IPS-NIHi7 (cell line): ENCODE measurements at regions not wholly inside any gene's neighbourhood (a gene's known extent, or its start where the extent isn't known, plus 50 kb on each side); places are given as distances from the start of the nearest gene placed in this dataset.
A peak's percentile ranks its signal among the peaks of the same experiment; 100 is the strongest.
"Not testable (repeated sequence)": the region's sequence is repeated elsewhere in the genome, so short reads cannot be mapped to it uniquely, and the experiment has no call there.

Experiments used
- DNase-seq: peaks from one replicate; pipeline ENCODE4 v3.0.0; 2012; ENCODE audit warnings: mixed read lengths; ENCODE audit errors: extremely low spot score

DNA sequence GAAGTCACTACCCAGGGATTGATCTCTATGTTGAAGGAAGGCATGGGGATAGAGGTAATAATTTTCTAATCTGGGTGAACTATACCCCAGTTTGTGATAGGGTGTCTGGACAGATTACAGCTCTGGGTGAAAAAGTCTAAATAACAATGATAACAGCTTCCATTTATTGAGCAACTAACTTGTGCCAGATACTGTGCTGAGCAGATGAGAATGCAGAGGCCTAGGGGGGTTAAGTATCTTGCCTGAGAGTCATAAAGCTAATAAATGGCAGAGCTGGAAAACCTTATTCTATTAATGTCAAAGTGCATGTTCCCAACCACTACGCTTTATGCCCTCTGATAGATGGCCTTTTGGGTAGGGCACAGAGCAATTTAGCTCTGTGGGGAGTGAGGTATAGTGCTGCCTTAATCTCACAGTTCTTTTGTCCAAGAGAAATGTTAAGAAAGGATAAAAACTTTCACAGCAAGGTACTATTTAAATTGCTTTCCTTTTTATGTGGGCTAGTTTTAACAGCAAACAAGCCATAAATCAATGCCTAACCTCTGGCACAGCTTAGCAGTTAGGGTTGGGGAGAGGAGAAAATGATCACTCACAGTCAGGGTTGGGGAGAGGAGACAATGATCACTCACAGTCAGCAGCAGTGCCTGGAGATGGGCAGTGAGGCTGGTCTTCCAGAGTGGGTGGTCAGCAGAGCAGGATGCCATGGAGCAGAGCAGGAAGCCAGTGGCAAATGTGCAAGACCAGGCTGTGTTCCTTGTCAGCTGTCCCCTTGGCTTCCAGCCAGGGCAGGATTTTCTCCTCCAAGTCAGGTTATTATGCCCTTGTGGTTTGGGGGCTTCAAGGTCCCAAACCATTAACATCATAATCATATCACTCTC lies 187.0 kb downstream of the CARTPT start:
- DNase-seq: no peak

- DNase-seq: no peak
Measured at GRCh38 chr5:71907001-71907588, 188.0 kb downstream of the CARTPT start.

DNA sequence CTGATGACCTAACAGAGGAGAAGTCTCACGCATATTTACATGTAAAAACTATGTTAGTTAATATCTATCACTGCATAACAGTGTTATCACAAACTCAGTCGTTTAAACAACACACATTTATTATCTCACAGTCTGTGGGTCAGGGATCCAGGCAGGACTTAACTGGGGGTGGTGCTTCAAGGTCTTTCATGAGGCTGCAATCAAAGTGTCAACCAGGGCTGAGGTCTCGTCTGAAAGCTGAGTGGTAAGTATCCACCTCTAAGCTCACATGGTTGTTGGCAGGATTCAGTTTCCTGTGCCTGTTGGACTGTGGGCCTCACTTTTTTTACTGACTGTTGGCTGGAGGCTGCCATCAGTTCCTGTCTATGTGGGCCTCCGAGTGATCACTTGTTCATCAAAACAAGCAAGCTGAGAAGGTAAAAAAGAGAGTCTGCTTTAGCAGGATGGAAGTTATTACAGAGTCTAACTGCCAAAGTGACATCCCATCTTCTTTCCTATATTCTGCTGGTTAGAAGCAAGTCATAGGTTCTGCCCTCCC lies 188.6 kb downstream of the CARTPT start:
- no peak for DNase-seq

GRCh38 chr5:71910741-71911140 lies 191.7 kb downstream of the CARTPT start:
- no peak for DNase-seq

- no peak for DNase-seq
Measured at GRCh38 chr5:71912021-71912420, 192.9 kb downstream of the CARTPT start.

DNA sequence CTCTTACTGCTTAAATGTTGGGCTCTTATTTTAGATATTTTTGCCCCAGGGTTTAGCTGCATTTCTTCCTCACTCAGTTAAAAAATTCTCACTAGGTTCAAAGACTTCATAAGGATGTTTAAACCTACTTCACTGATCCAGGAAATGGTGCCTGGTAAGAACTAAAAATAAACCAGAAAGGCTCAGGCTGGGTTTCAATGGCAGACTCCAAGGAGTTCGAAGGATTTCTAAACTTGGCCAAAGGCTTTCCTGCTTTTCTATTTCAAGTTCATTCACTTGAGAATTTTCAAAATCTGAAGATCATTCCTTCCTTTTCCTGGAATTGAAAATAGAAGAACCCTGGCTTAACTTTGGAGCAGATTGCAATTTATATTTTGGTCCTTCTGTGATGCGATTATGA lies 193.0 kb upstream of the MAP1B start:
- no peak for DNase-seq

DNA sequence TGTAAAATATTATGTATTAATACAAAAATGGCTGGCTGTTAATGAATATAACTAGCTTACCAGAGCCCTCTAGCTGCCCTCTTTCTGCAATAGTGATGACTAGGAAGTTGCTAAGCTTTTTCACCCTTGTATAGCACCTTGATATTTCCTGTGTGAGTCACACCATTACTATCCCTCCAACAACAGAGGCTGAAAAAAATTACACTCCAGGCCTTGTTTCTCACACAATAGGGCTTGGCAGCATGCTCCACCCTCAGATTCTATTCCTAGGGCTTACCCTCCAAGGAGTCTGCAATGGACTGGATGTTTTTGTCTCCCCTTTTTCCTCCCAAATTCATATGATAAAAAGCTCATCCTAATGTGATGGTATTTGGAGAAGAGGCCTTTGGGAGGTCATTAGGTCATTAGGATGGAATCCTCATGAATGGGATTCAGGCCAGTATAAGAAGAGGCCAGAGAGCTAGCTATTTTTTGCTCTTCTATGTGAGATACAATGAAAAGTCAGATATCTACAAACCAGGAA lies 184.6 kb upstream of the MAP1B start:
- DNase-seq: no peak

DNA sequence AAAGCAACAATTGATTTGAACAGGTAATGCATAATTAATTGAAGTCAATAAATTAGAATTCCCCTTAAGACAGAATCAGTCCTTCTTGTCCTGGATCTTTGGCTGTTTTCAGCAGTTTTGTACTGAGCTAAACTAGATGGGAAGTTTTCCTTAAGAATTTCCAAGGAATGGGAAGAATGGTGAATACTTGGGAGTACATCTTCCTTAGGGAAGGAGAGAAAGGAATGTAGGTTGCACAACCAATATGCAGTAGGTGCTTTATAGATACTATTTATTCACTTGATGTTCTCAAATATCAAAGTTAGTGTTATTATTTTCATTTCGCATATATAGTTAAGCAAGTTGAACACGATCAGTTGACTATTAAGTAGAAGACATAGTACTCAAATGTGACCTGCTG lies 183.5 kb upstream of the MAP1B start:
- DNase-seq: no peak

GRCh38 chr5:71924325-71924724 lies 182.9 kb upstream of the MAP1B start:
- no peak for DNase-seq

DNA sequence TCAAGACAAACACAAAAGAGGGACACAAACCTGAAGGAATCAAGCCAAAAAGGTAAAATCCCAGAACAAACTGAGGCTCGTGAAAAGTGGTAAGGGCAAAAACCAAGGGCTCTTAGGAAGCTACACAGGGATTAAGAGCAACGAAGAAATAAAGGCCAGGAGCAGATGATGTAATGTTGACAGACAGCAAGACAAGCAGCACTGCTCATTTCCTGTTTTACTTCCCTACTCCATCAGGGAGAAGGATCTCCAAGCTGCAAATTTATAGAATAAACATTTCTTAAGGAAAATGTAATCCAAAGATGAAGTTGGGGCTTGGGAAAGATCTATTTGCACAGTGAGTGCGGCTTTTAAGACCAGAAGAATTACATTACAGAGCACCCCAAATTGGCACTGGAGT lies 182.3 kb upstream of the MAP1B start:
- DNase-seq: no peak

DNA sequence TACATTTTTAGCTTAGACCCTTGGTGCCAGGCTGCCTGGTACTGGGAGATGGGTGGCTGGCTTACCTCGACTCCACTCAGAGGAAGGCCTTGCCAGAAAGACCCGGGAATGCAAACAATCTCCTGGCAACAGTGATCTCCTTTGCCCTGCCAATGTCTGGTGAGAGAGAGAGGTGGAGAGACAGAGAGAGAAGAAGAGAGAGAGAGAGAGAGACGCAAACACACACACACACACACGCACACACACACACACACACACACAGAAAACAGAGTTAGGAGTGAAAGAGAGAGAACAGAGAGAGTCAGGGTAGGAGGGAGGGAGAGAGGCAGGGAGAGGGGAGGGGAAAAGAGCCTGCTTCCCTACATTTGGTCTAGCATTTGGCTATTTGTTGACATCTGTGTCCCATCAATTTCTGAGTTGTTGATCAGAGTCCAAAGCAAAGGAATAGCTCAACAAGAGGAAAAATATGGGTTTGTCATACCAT lies 181.6 kb upstream of the MAP1B start:
- no peak for DNase-seq

DNA sequence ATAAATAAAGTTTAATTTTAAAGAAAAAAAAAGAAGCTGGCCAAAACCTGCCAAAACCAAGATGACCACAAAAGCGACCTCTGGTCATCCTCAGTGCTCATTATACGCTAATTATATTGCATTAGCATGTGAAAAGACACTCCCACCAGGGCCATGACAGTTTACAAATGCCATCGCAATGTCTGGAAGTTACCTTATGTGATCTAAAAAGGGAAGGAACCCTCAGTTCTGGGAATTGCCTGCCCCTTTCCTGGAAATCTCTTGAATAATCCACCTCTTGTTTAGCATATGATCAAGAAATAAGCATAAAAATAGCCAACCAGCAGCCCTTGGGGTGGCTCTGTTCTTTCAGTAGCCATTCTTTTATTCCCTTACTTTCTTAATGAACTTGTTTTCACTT lies 178.3 kb upstream of the MAP1B start:
- DNase-seq: no peak

GRCh38 chr5:71930554-71930953 lies 176.7 kb upstream of the MAP1B start:
- DNase-seq: not testable (repeated sequence)

DNA sequence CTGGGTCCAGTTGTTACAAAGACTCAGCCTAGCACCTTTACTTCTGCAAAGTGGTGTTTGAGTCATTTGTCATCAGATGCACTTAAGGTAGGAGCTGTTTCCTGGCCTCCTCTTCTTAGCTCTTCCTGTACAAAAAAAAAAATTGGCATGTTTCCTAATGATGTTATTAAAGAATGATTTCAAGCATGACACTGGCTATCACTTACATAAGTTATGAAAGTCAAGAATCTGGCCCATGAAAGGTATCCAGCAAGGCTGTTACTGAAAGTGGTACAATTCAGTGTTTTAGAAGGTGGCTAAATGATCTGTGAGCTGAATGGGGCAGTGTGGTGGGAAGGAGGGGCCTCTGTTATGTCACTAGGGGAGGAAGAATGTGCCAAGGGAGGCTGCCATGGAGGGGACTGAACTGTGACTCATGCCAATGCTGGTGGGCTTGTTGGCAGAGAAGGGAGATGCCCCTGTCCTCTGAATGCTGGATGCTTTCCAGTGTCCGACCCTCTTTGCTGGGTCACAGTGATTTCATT lies 175.1 kb upstream of the MAP1B start:
- DNase-seq: no peak

DNA sequence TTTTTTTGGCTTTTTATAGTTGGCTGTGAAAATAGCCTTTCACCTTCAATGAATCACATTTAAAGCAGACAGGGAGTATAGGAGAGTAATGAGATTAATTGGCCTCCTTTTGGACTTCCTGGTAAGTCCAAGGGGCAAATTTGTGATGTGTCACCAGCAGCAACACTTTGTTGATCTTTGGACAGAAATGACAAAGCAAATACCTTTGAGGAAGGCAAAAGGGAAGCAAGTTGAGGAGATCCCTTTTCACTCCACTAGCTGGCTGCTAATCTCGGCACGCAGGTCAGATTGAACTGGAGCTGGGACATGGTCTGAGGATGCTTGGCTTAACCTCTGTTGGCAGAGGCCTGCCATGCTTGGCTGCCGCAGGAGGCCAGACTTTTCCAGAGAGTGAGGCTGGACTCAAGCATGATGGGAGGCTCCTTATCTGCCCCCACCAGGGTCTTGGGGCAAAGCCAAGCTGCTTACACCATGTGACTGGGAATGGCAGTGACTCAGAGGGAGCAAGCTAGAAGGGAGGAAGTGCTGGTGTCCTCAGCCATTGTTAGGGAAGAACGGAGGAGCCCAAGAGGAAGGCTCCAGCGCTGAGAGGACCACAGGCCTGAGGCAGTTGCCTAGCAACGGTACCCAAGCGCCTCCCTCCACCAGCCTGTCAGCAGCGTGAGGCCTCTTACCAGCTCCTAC lies 174.5 kb upstream of the MAP1B start:
- peak; percentile 78 for DNase-seq

- no peak for DNase-seq
Measured at GRCh38 chr5:71934322-71934721, 173.0 kb upstream of the MAP1B start.

GRCh38 chr5:71937921-71938698 lies 169.2 kb upstream of the MAP1B start:
- DNase-seq: no peak

GRCh38 chr5:71938895-71939294 lies 168.4 kb upstream of the MAP1B start:
- peak; percentile 61 for DNase-seq

DNA sequence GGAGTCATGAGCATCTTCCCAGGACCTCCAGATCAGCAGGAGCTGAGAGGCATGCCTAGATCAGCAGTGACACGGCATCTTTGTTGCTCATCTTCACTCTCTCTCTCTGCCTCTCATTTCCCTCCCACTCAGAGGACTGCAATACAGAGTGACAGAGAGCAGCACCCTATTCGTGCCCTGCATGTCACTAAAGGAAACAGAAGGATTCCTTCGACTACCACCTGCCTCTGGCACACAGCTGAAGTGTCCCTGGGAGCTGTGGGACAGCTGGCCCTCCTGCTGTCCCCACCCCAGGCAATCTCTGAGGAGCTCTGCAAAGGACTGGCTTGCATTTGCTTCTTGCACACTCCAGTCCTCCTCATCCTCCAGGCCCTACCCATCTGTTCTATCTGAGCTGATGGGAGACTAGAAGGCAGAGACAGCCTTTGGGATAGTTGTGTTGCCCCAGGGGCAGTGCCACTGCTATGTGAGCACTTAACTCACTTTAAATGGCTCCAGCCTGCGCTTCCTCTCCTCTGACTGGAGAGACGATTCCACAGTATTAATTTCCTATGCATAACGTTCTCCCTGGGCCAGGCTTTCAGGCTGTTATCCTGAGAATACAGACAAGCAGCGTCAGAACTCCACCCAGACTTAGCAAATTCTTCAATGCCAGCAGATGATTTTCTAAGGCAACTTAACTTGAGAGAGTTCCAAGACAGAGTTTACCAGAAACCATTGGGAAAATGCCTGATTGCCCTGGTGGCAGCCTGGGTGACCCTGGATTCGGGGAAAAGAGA lies 167.6 kb upstream of the MAP1B start:
- DNase-seq: no peak

GRCh38 chr5:71943874-71944273 lies 163.4 kb upstream of the MAP1B start:
- DNase-seq: no peak
